ENCODE measurements at regions not wholly inside any gene's neighbourhood (a gene's known extent, or its start where the extent isn't known, plus 50 kb on each side); places are given as distances from the start of the nearest gene placed in this dataset.

GRCh38 chr21:28421716-28422524 lies 570.8 kb downstream of the LTN1 start:
- TF ChIP-seq CTCF (IDR thresholded peaks at IDR 0.05): no peak
- no peak for TF ChIP-seq REST (IDR thresholded peaks at IDR 0.05; ENCODE audit: insufficient read depth in 1 of 2, low read depth in 2 of 2, low read length in 1 of 2)
- no peak for TF ChIP-seq POLR2AphosphoS5 (IDR thresholded peaks at IDR 0.05; ENCODE audit: low read depth, low read length)
- no peak for TF ChIP-seq SIN3A (IDR thresholded peaks at IDR 0.05; ENCODE audit: borderline replicate concordance, insufficient read depth, low read depth, low read length)
